ENCODE measurements at regions not wholly inside any gene's neighbourhood (a gene's known extent, or its start where the extent isn't known, plus 50 kb on each side); places are given as distances from the start of the nearest gene placed in this dataset.

DNA sequence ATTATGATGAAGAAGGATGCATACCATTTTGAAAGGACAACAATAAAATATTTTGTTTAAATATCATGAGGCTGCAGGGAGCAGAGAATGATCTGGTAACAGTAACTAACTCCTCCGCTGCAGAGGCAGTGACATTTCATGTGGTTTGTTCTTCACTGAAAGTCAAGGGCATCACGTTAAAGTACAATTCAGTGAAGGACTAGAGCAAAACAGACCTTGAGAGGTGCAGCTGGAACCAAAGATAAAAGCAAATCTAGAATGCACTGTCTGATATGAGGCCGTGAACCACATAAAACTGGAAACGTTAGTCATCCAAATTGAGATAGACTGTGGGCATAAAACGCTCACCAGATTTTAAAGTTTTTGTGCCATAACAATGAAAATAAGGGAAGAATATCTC is 522.9 kb upstream of the TNP1 start:
- TF ChIP-seq, protein P1, sequence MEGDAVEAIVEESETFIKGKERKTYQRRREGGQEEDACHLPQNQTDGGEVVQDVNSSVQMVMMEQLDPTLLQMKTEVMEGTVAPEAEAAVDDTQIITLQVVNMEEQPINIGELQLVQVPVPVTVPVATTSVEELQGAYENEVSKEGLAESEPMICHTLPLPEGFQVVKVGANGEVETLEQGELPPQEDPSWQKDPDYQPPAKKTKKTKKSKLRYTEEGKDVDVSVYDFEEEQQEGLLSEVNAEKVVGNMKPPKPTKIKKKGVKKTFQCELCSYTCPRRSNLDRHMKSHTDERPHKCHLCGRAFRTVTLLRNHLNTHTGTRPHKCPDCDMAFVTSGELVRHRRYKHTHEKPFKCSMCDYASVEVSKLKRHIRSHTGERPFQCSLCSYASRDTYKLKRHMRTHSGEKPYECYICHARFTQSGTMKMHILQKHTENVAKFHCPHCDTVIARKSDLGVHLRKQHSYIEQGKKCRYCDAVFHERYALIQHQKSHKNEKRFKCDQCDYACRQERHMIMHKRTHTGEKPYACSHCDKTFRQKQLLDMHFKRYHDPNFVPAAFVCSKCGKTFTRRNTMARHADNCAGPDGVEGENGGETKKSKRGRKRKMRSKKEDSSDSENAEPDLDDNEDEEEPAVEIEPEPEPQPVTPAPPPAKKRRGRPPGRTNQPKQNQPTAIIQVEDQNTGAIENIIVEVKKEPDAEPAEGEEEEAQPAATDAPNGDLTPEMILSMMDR (IDR thresholded peaks at IDR 0.05), result no peak
- no peak for TF ChIP-seq POLR2A (IDR thresholded peaks at IDR 0.05)

Data from uterus (tissue), 2 donors.